Cardiac septum (tissue), 1 donor: ENCODE measurements at regions not wholly inside any gene's neighbourhood (a gene's known extent, or its start where the extent isn't known, plus 50 kb on each side); places are given as distances from the start of the nearest gene placed in this dataset.
A peak's percentile ranks its signal among the peaks of the same experiment; 100 is the strongest.

Experiments used
- DNase-seq: peaks from one replicate; pipeline ENCODE4 v3.0.0-alpha.2; 2020; ENCODE audit warnings: low spot score
- intact Hi-C: fragments of 100-400 bp; cut with DNase I; formaldehyde crosslinking; loops from one replicate; pipeline ENCODE4 v1.14.0; 2022
- donor health status: DM: no; HTN: no; CAD: no.

- DNase-seq = no peak
- intact Hi-C loops = no loop called here
These were observed 129.8 kb upstream of the SLC34A2 start for GRCh38 chr4:25525896-25526295.

GRCh38 chr4:25527034-25527433, 128.6 kb upstream of the SLC34A2 start:
- intact Hi-C loops = no loop called here

GRCh38 chr4:25528391-25528790, 127.3 kb upstream of the SLC34A2 start:
- DNase-seq = no peak
- intact Hi-C loops = no loop called here

More at GRCh38 chr4:25527034-25527433, 128.6 kb upstream of the SLC34A2 start:
- DNase-seq = no peak

GRCh38 chr4:25531272-25531671, 124.4 kb upstream of the SLC34A2 start:
- DNase-seq = no peak
- intact Hi-C loops = no loop called here

GRCh38 chr4:25532591-25532990, 123.1 kb upstream of the SLC34A2 start:
- DNase-seq = no peak
- intact Hi-C loops = no loop called here

GRCh38 chr4:25533256-25533655, 122.4 kb upstream of the SLC34A2 start:
- DNase-seq = no peak
- intact Hi-C loops = no loop called here

GRCh38 chr4:25535278-25535677, 120.4 kb upstream of the SLC34A2 start:
- no peak for DNase-seq
- intact Hi-C loops = no loop called here

- intact Hi-C loops = no loop called here
- no peak for DNase-seq
These were observed 119.8 kb upstream of the SLC34A2 start for GRCh38 chr4:25535701-25536473.

- intact Hi-C loops = no loop called here
- no peak for DNase-seq
These were observed 118.9 kb upstream of the SLC34A2 start for GRCh38 chr4:25536564-25537320.

- DNase-seq = no peak
- intact Hi-C loops = no loop called here
These were observed 117.2 kb upstream of the SLC34A2 start for GRCh38 chr4:25538430-25538829.

- DNase-seq = no peak
- intact Hi-C loops = no loop called here
These were observed 116.4 kb upstream of the SLC34A2 start for GRCh38 chr4:25539241-25539640.

GRCh38 chr4:25540734-25541133, 114.9 kb upstream of the SLC34A2 start:
- intact Hi-C loops = no loop called here
- DNase-seq = no peak

GRCh38 chr4:25547343-25547742, 108.3 kb upstream of the SLC34A2 start:
- intact Hi-C loops = no loop called here
- no peak for DNase-seq

- intact Hi-C loops = no loop called here
These were observed 106.2 kb upstream of the SLC34A2 start for GRCh38 chr4:25549413-25549812.

GRCh38 chr4:25550376-25551030, 105.1 kb upstream of the SLC34A2 start:
- intact Hi-C loops = no loop called here

More at GRCh38 chr4:25549413-25549812, 106.2 kb upstream of the SLC34A2 start:
- no peak for DNase-seq

GRCh38 chr4:25551605-25552004, 104.0 kb upstream of the SLC34A2 start:
- DNase-seq = no peak
- intact Hi-C loops = no loop called here

More at GRCh38 chr4:25550376-25551030, 105.1 kb upstream of the SLC34A2 start:
- no peak for DNase-seq

GRCh38 chr4:25552580-25553271, 102.9 kb upstream of the SLC34A2 start:
- no peak for DNase-seq
- intact Hi-C loops = no loop called here

GRCh38 chr4:25559508-25559907, 96.1 kb upstream of the SLC34A2 start:
- intact Hi-C loops = no loop called here
- no peak for DNase-seq

GRCh38 chr4:25560605-25561004, 95.0 kb upstream of the SLC34A2 start:
- no peak for DNase-seq
- intact Hi-C loops = no loop called here

- peak; percentile 63 for DNase-seq
- intact Hi-C loops = no loop called here
These were observed 92.5 kb upstream of the SLC34A2 start for GRCh38 chr4:25563071-25563564.
